Panc1 (cell line): ENCODE measurements at regions not wholly inside any gene's neighbourhood (a gene's known extent, or its start where the extent isn't known, plus 50 kb on each side); places are given as distances from the start of the nearest gene placed in this dataset.

Experiments
- ATAC-seq: fragments of 200-7000 bp; cut with Tn5 transposase; 2 replicates; pipeline ENCODE4 v1.9.1; 2020; ENCODE audit warnings: mild to moderate bottlenecking, moderate library complexity
- BruUV-seq: library from RNA; stranded (reverse); fragments of 400-500 nt; replicated peaks from 2 replicates; lab custom pipeline; 2021; lab: Mats Ljungman, UMichigan
- CTCF ChIA-PET: fragments of 300-600 bp; sonication (Branson Sonifier 250); formaldehyde crosslinking; loops from one replicate; lab custom pipeline; 2022; ENCODE audit warnings: antibody characterized with exemption; lab: Charles Lee
- POLR2A ChIA-PET: fragments of 300-600 bp; sonication (Branson Sonifier 250); formaldehyde crosslinking; loops from one replicate; lab custom pipeline; 2022; ENCODE audit warnings: antibody characterized with exemption; lab: Charles Lee
- DNase-seq: peaks from one replicate; pipeline ENCODE4 v3.0.0-alpha.2; 2010; ENCODE audit warnings: low read depth, low spot score
- H3K27ac ChIP-seq: 2 replicates; pipeline ENCODE4 v1.5.1; 2011; ENCODE audit warnings: mild to moderate bottlenecking, low read length, inconsistent platforms
- H3K27me3 ChIP-seq: fragments of 200-500 bp; sonication (Bioruptor generic); 2 replicates; pipeline ENCODE4 v1.6.0; 2014; ENCODE audit warnings: low read length, inconsistent platforms; ENCODE audit not compliant: control insufficient read depth, insufficient read depth
- H3K36me3 ChIP-seq: fragments of 200-500 bp; sonication (Bioruptor generic); 2 replicates; pipeline ENCODE4 v1.5.1; 2014; ENCODE audit warnings: inconsistent platforms, mild to moderate bottlenecking, low read length, moderate library complexity; ENCODE audit not compliant: control insufficient read depth, insufficient read depth
- H3K4me1 ChIP-seq: 2 replicates; pipeline ENCODE4 v1.5.1; 2011; ENCODE audit warnings: inconsistent platforms, mild to moderate bottlenecking, low read length, moderate library complexity; ENCODE audit not compliant: control insufficient read depth, insufficient read depth
- H3K4me3 ChIP-seq, 2 experiments: 2 replicates each; pipeline ENCODE4 v1.5.1; 2011 to 2012; ENCODE audit warnings: low read depth in 2 of 2, low read length in 2 of 2, mild to moderate bottlenecking in 2 of 2, inconsistent platforms in 1 of 2, moderate library complexity in 1 of 2
- H3K9me3 ChIP-seq: fragments of 200-500 bp; sonication (Bioruptor generic); 2 replicates; pipeline ENCODE4 v1.5.1; 2014; ENCODE audit warnings: low read depth, mild to moderate bottlenecking, inconsistent platforms, low read length, moderate library complexity; ENCODE audit not compliant: control insufficient read depth, insufficient read depth
- CTCF ChIP-seq: fragments of 450-650 bp; IDR thresholded peaks from 2 replicates; pipeline ENCODE4 v1.5.1; 2017; ENCODE audit warnings: mild to moderate bottlenecking
- POLR2AphosphoS5 ChIP-seq: IDR thresholded peaks from 2 replicates; pipeline ENCODE4 v1.6.1; 2012; ENCODE audit warnings: mild to moderate bottlenecking, low read depth, low read length, moderate library complexity
- REST ChIP-seq, 2 experiments: IDR thresholded peaks; 2 replicates each; pipeline ENCODE4 v1.6.1; 2011 to 2012; ENCODE audit warnings: low read depth in 2 of 2, control low read depth in 1 of 2, low read length in 1 of 2, mild to moderate bottlenecking in 1 of 2, moderate library complexity in 1 of 2; ENCODE audit not compliant: insufficient read depth in 1 of 2
- SIN3A ChIP-seq: IDR thresholded peaks from 2 replicates; pipeline ENCODE4 v1.6.1; 2012; ENCODE audit warnings: low read depth, mild to moderate bottlenecking, low read length, moderate library complexity, borderline replicate concordance; ENCODE audit not compliant: insufficient read depth
- TCF7L2 ChIP-seq: IDR thresholded peaks from 2 replicates; pipeline ENCODE4 v1.6.1; 2011; ENCODE audit warnings: mild to moderate bottlenecking, low read depth, low read length, inconsistent platforms
- in situ Hi-C: cut with HindIII; loops from 2 replicates; pipeline ENCODE4 v1.10.0; 2016; ENCODE audit warnings: low sequenced_read_pairs, low pct_unique_long_range_greater_than_20kb
- intact Hi-C: fragments of 100-400 bp; cut with micrococcal nuclease; formaldehyde crosslinking; loops from one replicate; pipeline ENCODE4 v1.10.0; 2022; ENCODE audit not compliant: unreplicated experiment

DNA sequence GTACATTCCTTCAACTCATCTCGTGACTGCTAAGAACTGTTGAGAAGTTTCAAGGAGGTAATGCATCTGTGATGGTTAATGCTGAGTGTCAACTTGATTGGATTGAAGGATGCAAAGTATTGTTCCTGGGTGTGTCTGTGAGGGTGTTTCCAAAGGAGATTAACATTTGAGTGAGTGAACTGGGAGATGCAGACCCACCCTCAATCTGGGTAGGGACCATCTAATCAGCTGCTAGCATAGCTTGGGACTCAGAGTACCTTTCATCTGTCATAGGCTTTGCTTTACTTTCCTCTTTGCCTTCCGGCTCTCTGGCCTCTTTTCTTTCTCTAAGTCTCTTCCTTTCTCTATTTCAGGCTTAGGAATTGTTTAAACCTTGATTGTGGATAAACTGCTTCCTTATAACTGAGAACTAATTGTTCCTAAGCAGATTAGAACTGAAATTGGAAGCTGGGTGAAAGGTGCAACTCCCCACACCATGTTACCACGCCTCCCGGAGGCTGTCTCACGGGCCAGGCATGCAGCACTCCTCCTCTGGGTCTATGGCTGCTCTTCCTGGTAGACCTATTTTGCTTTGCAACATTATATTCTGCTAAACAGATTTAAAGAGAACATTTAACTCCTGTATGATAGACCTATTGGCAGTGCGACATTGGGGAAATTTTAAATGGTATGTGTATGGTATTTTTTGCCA, 298.2 kb downstream of the CCSER2 start:
- ATAC-seq (no peak), DNase-seq (no peak)
- Histone ChIP-seq H3K27me3 (peaks cover 3% of the 10 kb centered on the region; the same call in 1 of the 2 replicates), H3K36me3 (no peaks in the 10 kb centered on the region), H3K9me3 (no peaks in the 10 kb centered on the region), H3K4me1 (no peaks in the 10 kb centered on the region), H3K4me3 (no peak overlapping the region), H3K27ac (no peak overlapping the region)
- TF ChIP-seq CTCF: no peak
- no peak for TF ChIP-seq REST (IDR thresholded peaks at IDR 0.05; ENCODE audit: insufficient read depth in 1 of 2, low read depth in 2 of 2, low read length in 1 of 2)
- no peak for TF ChIP-seq SIN3A
- no peak for TF ChIP-seq TCF7L2
- TF ChIP-seq POLR2AphosphoS5: no peak
- BruUV-seq: no TSS peak
- ChIA-PET CTCF (interaction anchor here (0.6 kb wide), 1 partner anchor 388 kb away, joined by 5 read pairs; no protein-coding TSS in a partner anchor), POLR2A (no interaction called here)
- intact Hi-C loops: no loop called here
- in situ Hi-C loops: no loop called here

DNA sequence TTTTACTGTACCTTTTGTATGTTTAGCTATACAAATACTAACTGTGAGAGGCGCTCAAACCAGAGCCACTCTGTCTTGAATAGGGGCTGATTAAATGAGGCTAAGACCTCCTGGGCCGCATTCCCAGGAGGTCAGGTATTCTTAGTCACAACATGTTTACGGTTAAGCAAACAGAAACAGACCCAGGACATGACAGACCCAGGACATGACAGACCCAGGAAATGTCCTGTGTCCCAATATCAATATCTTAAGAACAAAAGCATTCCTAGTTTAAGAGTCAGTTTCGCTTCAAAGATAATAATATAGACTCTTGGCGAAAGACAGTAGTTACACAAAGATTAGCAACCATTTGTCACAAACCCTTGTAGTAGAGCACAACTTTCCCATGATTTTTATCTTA, 304.5 kb downstream of the CCSER2 start:
- H3K4me1 ChIP-seq: no peaks in the 10 kb centered on the region
- no peaks in the 10 kb centered on the region for H3K36me3 ChIP-seq
- no peak for TF ChIP-seq POLR2AphosphoS5
- TF ChIP-seq SIN3A: no peak
- no peak for TF ChIP-seq CTCF
- TF ChIP-seq REST (IDR thresholded peaks at IDR 0.05; ENCODE audit: insufficient read depth in 1 of 2, low read depth in 2 of 2, low read length in 1 of 2): no peak
- no peak for TF ChIP-seq TCF7L2
- DNase-seq (no peak), ATAC-seq (no peak)
- no peaks in the 10 kb centered on the region for H3K27me3 ChIP-seq
- BruUV-seq: no TSS peak
- in situ Hi-C loops (no loop called here), intact Hi-C loops (no loop called here)
- H3K4me3 ChIP-seq: no peak overlapping the region
- no peaks in the 10 kb centered on the region for H3K9me3 ChIP-seq
- H3K27ac ChIP-seq: no peak overlapping the region
- CTCF ChIA-PET: interaction anchor here (0.6 kb wide), 1 partner anchor 19 kb away, joined by 7 read pairs; no protein-coding TSS in a partner anchor
- POLR2A ChIA-PET: no interaction called here
